HCT116 (cell line): ENCODE measurements at regions not wholly inside any gene's neighbourhood (a gene's known extent, or its start where the extent isn't known, plus 50 kb on each side); places are given as distances from the start of the nearest gene placed in this dataset.

Experiments used
- ATAC-seq: fragments of 200-7000 bp; cut with Tn5 transposase; 2 replicates; pipeline ENCODE4 v1.9.1; 2020; ENCODE audit warnings: mild to moderate bottlenecking, moderate library complexity
- BruUV-seq: library from RNA; stranded (reverse); fragments of 400-500 nt; replicated peaks from 2 replicates; lab custom pipeline; 2021; lab: Mats Ljungman, UMichigan
- CTCF ChIA-PET: fragments of 300-600 bp; sonication (Branson Sonifier 250); formaldehyde crosslinking; loops from one replicate; lab custom pipeline; 2021; ENCODE audit warnings: antibody characterized with exemption; lab: Charles Lee
- POLR2A ChIA-PET: fragments of 300-600, 350-600 bp; sonication (Branson Sonifier 250); formaldehyde crosslinking; loops from one replicate; lab custom pipeline; 2021; ENCODE audit warnings: antibody characterized with exemption; lab: Charles Lee
- RAD21 ChIA-PET, 2 experiments: fragments of 300-600 bp; sonication (Branson Sonifier 250); formaldehyde crosslinking; loops; one replicate each; lab custom pipeline; 2023; ENCODE audit warnings: low total read pairs in 2 of 2; ENCODE audit not compliant: uncharacterized antibody in 2 of 2, unreplicated experiment in 2 of 2, low non-redundant PET in 1 of 2; lab: Charles Lee
- DNase-seq: peaks from one replicate; pipeline ENCODE4 v3.0.0-alpha.2; 2010; ENCODE audit warnings: low read depth, low spot score
- H2AFZ ChIP-seq: fragments of 200-600 bp; shearing (Covaris generic), sonication (generic); 2 replicates; pipeline ENCODE4 v1.6.1; 2017; ENCODE audit warnings: low read depth, mixed run types, mixed read lengths, antibody characterized with exemption, low read length; ENCODE audit not compliant: poor library complexity, severe bottlenecking
- H3K27ac ChIP-seq: 2 replicates; pipeline ENCODE4 v1.5.1; 2012; ENCODE audit warnings: low read depth, low read length
- H3K27me3 ChIP-seq: fragments of 200-600 bp; sonication (generic); 2 replicates; pipeline ENCODE4 v1.6.1; 2016; ENCODE audit warnings: mixed run types, low read length, mixed read lengths; ENCODE audit not compliant: insufficient read depth
- H3K36me3 ChIP-seq, 2 experiments: fragments of 200-500 bp in 1 of 2; fragments of 200-600 bp in 1 of 2; sonication (Bioruptor generic) in 1 of 2; sonication (generic) in 1 of 2; 2 replicates each; pipeline versions ENCODE4 v1.5.1 to v1.6.1; 2014 to 2016; ENCODE audit warnings: low read length in 2 of 2, inconsistent platforms in 1 of 2, mixed read lengths in 1 of 2, mixed run types in 1 of 2; ENCODE audit not compliant: insufficient read depth in 2 of 2, control insufficient read depth in 1 of 2
- H3K4me1 ChIP-seq, 2 experiments: fragments of 200-600 bp in 1 of 2; sonication (generic) in 1 of 2; 2 replicates each; pipeline versions ENCODE4 v1.5.1 to v1.6.1; 2012 to 2017; ENCODE audit warnings: low read length in 2 of 2, inconsistent platforms in 1 of 2, mild to moderate bottlenecking in 1 of 2, mixed read lengths in 1 of 2, mixed run types in 1 of 2, moderate library complexity in 1 of 2; ENCODE audit not compliant: insufficient read depth in 2 of 2, control insufficient read depth in 1 of 2
- H3K4me2 ChIP-seq: fragments of 200-600 bp; sonication (generic); 2 replicates; pipeline ENCODE4 v1.6.1; 2017; ENCODE audit warnings: mixed run types, low read length, mixed read lengths
- H3K4me3 ChIP-seq, 2 experiments: fragments of 200-600 bp in 1 of 2; sonication (generic) in 1 of 2; replicated peaks in 1 of 2; 2 replicates each; pipeline ENCODE4 v1.5.1; 2011 to 2016; ENCODE audit warnings: low read length in 2 of 2, control low read depth in 1 of 2, low read depth in 1 of 2, mild to moderate bottlenecking in 1 of 2, mixed read lengths in 1 of 2, mixed run types in 1 of 2
- H3K79me2 ChIP-seq: fragments of 200-600 bp; sonication (generic); 2 replicates; pipeline ENCODE4 v1.6.1; 2017; ENCODE audit warnings: mild to moderate bottlenecking, mixed run types, low read length, moderate library complexity, mixed read lengths; ENCODE audit not compliant: insufficient read depth
- H3K9ac ChIP-seq: fragments of 200-600 bp; sonication (generic); 2 replicates; pipeline ENCODE4 v1.6.1; 2016; ENCODE audit warnings: low read length, mixed read lengths
- H3K9me2 ChIP-seq: fragments of 200-600 bp; sonication (generic), shearing (Covaris generic); 2 replicates; pipeline ENCODE4 v1.6.1; 2017; ENCODE audit warnings: mixed run types, mild to moderate bottlenecking, moderate library complexity; ENCODE audit not compliant: insufficient read depth
- H3K9me3 ChIP-seq, 2 experiments: fragments of 200-500 bp in 1 of 2; fragments of 200-600 bp in 1 of 2; sonication (Bioruptor generic) in 1 of 2; sonication (generic) in 1 of 2; 2 replicates each; pipeline ENCODE4 v1.6.1; 2014 to 2017; ENCODE audit warnings: low read length in 2 of 2, mixed read lengths in 2 of 2, inconsistent platforms in 1 of 2, low read depth in 1 of 2, mild to moderate bottlenecking in 1 of 2, mixed run types in 1 of 2, moderate library complexity in 1 of 2; ENCODE audit not compliant: control insufficient read depth in 1 of 2, insufficient read depth in 1 of 2
- H4K20me1 ChIP-seq: fragments of 200-600 bp; sonication (generic), shearing (Covaris generic); 2 replicates; pipeline ENCODE4 v1.6.1; 2017; ENCODE audit warnings: mixed run types, mild to moderate bottlenecking, moderate library complexity; ENCODE audit not compliant: insufficient read depth
- EGR1 ChIP-seq: IDR thresholded peaks from 2 replicates; pipeline ENCODE4 v1.6.1; 2012; ENCODE audit warnings: low read depth
- EZH2 ChIP-seq: fragments of 200-600 bp; sonication (generic); IDR thresholded peaks from 2 replicates; pipeline ENCODE4 v1.6.1; 2017; ENCODE audit warnings: antibody characterized with exemption, mixed run types
- EZH2phosphoT487 ChIP-seq: fragments of 200-600 bp; IDR thresholded peaks from 2 replicates; pipeline ENCODE4 v1.6.1; 2018; ENCODE audit warnings: antibody characterized with exemption, borderline replicate concordance
- JUND ChIP-seq: IDR thresholded peaks from 2 replicates; pipeline ENCODE4 v1.6.1; 2012
- POLR2A ChIP-seq: IDR thresholded peaks from 2 replicates; pipeline ENCODE4 v1.7.0; 2011; ENCODE audit warnings: borderline replicate concordance; ENCODE audit not compliant: insufficient read depth, insufficient read length; ENCODE audit errors: extremely low read depth
- RAD21 ChIP-seq: IDR thresholded peaks from 2 replicates; pipeline ENCODE4 v1.6.1; 2012; ENCODE audit warnings: low read depth, mild to moderate bottlenecking
- SRF ChIP-seq: IDR thresholded peaks from 2 replicates; pipeline ENCODE4 v1.6.1; 2012; ENCODE audit warnings: low read depth
- TCF7L2 ChIP-seq: IDR thresholded peaks from 2 replicates; pipeline ENCODE4 v1.7.0; 2011; ENCODE audit warnings: borderline replicate concordance, inconsistent platforms; ENCODE audit not compliant: insufficient read depth, insufficient read length; ENCODE audit errors: extremely low read depth
- YY1 ChIP-seq: IDR thresholded peaks from 2 replicates; pipeline ENCODE4 v1.6.1; 2011; ENCODE audit warnings: low read length, low read depth, moderate library complexity, mild to moderate bottlenecking; ENCODE audit not compliant: insufficient replicate concordance; ENCODE audit errors: extremely low read depth
- ZFX ChIP-seq: fragments of 450-650 bp; IDR thresholded peaks from 2 replicates; pipeline ENCODE4 v1.6.1; 2017
- ZNF274 ChIP-seq: fragments of 200-500 bp; sonication (Bioruptor generic); IDR thresholded peaks from 2 replicates; pipeline ENCODE4 v1.6.1; 2014; ENCODE audit warnings: mild to moderate bottlenecking, low read depth, low read length, inconsistent platforms
- intact Hi-C: fragments of 100-400 bp; cut with micrococcal nuclease; formaldehyde crosslinking; loops from 2 replicates; pipeline ENCODE4 v1.10.0; 2022
- TF ChIP-seq, protein P1 (sequence below): IDR thresholded peaks from 2 replicates; pipeline ENCODE4 v1.6.1; 2011; ENCODE audit warnings: mild to moderate bottlenecking, low read length, moderate library complexity; ENCODE audit not compliant: insufficient replicate concordance; ENCODE audit errors: extremely low read depth
- TF ChIP-seq, protein P2 (sequence below): IDR thresholded peaks from 2 replicates; pipeline ENCODE4 v1.6.1; 2012
- TF ChIP-seq, protein P3 (sequence below), 3 experiments: fragments of 200-600 bp in 1 of 3; sonication (generic) in 1 of 3; IDR thresholded peaks in 2 of 3; conservative IDR thresholded peaks in 1 of 3; 2 replicates each; pipeline ENCODE4 v1.5.1; 2012 to 2017; ENCODE audit warnings: low read depth in 2 of 3, low read length in 2 of 3, antibody characterized with exemption in 1 of 3, borderline replicate concordance in 1 of 3, control low read depth in 1 of 3, mild to moderate bottlenecking in 1 of 3, mixed read lengths in 1 of 3, mixed run types in 1 of 3, moderate library complexity in 1 of 3; ENCODE audit not compliant: insufficient read depth in 1 of 3

DNA sequence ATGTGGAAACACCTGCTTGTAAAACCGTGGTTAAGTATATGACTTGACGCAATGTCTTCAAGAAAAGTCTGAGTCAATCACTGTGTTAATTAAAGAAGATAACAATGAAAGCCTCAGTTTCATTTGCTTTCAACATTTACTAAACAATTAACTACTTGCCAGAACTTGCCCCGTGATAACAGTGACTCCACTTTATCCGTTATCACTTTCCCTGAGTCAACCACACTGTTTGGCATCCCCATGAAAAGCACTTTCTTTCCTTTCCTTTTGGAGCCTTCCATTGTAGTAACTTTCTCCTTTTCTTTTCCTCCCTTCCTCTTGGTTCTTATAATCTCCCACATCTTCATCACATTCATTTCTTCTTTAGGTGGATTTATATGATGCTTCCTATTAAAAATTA, 435.1 kb upstream of the GOT2 start (continued):
- TF ChIP-seq, protein P1, sequence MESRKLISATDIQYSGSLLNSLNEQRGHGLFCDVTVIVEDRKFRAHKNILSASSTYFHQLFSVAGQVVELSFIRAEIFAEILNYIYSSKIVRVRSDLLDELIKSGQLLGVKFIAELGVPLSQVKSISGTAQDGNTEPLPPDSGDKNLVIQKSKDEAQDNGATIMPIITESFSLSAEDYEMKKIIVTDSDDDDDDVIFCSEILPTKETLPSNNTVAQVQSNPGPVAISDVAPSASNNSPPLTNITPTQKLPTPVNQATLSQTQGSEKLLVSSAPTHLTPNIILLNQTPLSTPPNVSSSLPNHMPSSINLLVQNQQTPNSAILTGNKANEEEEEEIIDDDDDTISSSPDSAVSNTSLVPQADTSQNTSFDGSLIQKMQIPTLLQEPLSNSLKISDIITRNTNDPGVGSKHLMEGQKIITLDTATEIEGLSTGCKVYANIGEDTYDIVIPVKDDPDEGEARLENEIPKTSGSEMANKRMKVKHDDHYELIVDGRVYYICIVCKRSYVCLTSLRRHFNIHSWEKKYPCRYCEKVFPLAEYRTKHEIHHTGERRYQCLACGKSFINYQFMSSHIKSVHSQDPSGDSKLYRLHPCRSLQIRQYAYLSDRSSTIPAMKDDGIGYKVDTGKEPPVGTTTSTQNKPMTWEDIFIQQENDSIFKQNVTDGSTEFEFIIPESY: no peak
- TF ChIP-seq EZH2phosphoT487: no peak
- TF ChIP-seq, protein P2, sequence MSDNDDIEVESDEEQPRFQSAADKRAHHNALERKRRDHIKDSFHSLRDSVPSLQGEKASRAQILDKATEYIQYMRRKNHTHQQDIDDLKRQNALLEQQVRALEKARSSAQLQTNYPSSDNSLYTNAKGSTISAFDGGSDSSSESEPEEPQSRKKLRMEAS: no peak
- TF ChIP-seq ZNF274: no peak
- TF ChIP-seq, protein P3, sequence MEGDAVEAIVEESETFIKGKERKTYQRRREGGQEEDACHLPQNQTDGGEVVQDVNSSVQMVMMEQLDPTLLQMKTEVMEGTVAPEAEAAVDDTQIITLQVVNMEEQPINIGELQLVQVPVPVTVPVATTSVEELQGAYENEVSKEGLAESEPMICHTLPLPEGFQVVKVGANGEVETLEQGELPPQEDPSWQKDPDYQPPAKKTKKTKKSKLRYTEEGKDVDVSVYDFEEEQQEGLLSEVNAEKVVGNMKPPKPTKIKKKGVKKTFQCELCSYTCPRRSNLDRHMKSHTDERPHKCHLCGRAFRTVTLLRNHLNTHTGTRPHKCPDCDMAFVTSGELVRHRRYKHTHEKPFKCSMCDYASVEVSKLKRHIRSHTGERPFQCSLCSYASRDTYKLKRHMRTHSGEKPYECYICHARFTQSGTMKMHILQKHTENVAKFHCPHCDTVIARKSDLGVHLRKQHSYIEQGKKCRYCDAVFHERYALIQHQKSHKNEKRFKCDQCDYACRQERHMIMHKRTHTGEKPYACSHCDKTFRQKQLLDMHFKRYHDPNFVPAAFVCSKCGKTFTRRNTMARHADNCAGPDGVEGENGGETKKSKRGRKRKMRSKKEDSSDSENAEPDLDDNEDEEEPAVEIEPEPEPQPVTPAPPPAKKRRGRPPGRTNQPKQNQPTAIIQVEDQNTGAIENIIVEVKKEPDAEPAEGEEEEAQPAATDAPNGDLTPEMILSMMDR (IDR thresholded peaks at IDR 0.05 in 2 of 3, conservative IDR thresholded peaks at IDR 0.05 in 1 of 3; ENCODE audit: borderline replicate concordance in 1 of 3, insufficient read depth in 1 of 3, low read depth in 2 of 3, low read length in 2 of 3): no peak
- TF ChIP-seq TCF7L2: no peak
- TF ChIP-seq YY1: no peak

DNA sequence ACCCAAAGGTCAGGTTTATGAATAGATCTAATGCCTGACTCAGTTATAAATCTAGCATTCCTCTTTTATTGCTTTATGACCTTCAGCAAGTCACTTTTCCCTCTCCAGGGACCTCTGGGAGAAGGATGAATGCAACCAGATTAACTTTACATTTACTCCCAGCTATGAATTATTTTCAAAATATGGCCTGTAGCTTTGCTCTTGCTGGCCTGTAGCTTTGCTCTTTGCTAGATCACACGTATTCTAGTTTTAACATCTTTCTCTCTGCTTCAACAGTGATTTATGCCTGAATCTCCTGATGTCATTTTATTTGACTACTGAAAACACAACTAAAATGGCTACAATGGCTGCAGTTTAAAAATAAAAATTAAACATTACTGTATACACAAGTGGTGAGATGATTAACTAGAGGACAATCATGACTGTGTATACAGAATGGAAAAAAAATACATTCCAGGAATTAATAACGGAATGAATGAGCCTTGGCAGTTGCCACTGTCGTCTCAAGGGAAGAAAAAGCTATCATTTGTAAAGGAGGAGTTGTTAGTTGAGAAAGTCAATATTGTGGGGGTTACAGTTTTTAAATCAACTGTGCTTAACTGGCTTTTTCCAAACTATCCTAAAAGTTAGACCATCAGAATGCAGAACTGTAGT, 434.5 kb upstream of the GOT2 start:
- Histone ChIP-seq H3K9ac (no peak overlapping the region), H3K27me3 (no peaks in the 10 kb centered on the region), H3K4me3 (no peak overlapping the region), H3K79me2 (no peaks in the 10 kb centered on the region), H3K36me3 (no peaks in the 10 kb centered on the region), H4K20me1 (no peaks in the 10 kb centered on the region), H3K27ac (no peak overlapping the region), H3K9me2 (no peaks in the 10 kb centered on the region), H3K9me3 (peaks cover 4 to 5% of the 10 kb centered on the region in 2 experiments; a peak in 1 of 4 replicates), H3K4me1 (no peaks in the 10 kb centered on the region), H2AFZ (no peak overlapping the region), H3K4me2 (no peak overlapping the region)
- TF ChIP-seq POLR2A (no peak), ZFX (no peak), EGR1 (no peak), RAD21 (no peak), EZH2 (no peak), JUND (no peak), EZH2phosphoT487 (no peak), TCF7L2 (no peak), SRF (no peak)
- TF ChIP-seq, protein P1: no peak
- TF ChIP-seq, protein P3 (IDR thresholded peaks at IDR 0.05 in 2 of 3, conservative IDR thresholded peaks at IDR 0.05 in 1 of 3; ENCODE audit: borderline replicate concordance in 1 of 3, insufficient read depth in 1 of 3, low read depth in 2 of 3, low read length in 2 of 3): no peak
- ATAC-seq (no peak), DNase-seq (no peak)
- CTCF ChIA-PET: no interaction called here
- POLR2A ChIA-PET: no interaction called here
- RAD21 ChIA-PET: no interaction called here
- no TSS peak for BruUV-seq
- intact Hi-C loops: no loop called here
